Ascending aorta (tissue), 2 donors: ENCODE measurements at regions not wholly inside any gene's neighbourhood (a gene's known extent, or its start where the extent isn't known, plus 50 kb on each side); places are given as distances from the start of the nearest gene placed in this dataset.

Experiments used
- DNase-seq, 2 donors: peaks; one replicate each; pipeline ENCODE4 v3.0.0-alpha.2; 2019; ENCODE audit warnings: low spot score in 2 of 2
- H3K27ac ChIP-seq, 2 donors: fragments of 200-600 bp; sonication (generic); one replicate each; pipeline ENCODE4 v1.5.1; 2016 to 2017; ENCODE audit warnings: mild to moderate bottlenecking in 1 of 2
- H3K27me3 ChIP-seq: fragments of 200-600 bp; sonication (generic); one replicate; pipeline ENCODE4 v1.5.1; 2017
- H3K36me3 ChIP-seq, 2 donors: fragments of 200-600 bp; sonication (generic); one replicate each; pipeline ENCODE4 v1.5.1; 2016
- H3K4me1 ChIP-seq, 2 donors: fragments of 200-600 bp; sonication (generic); one replicate each; pipeline ENCODE4 v1.5.1; 2016 to 2017; ENCODE audit warnings: mild to moderate bottlenecking in 1 of 2
- H3K4me3 ChIP-seq, 2 donors: fragments of 200-600 bp; sonication (generic); one replicate each; pipeline ENCODE4 v1.5.1; 2016 to 2017; ENCODE audit warnings: mild to moderate bottlenecking in 1 of 2
- H3K9me3 ChIP-seq, 2 donors: fragments of 200-600 bp; sonication (generic); one replicate each; pipeline ENCODE4 v1.5.1; 2016
- CTCF ChIP-seq, 3 experiments: fragments of 200-600 bp in 2 of 3; fragments of 450-650 bp in 1 of 3; sonication (generic) in 2 of 3; IDR thresholded peaks; one replicate each; pipeline ENCODE4 v1.5.1; 2016 to 2019; ENCODE audit warnings: antibody characterized with exemption in 3 of 3, mild to moderate bottlenecking in 1 of 3, moderate library complexity in 1 of 3
- intact Hi-C: fragments of 100-400 bp; cut with DNase I; formaldehyde crosslinking; loops from one replicate; pipeline ENCODE4 v1.15.1; 2023

GRCh38 chr7:136163340-136163801 is 186.2 kb upstream of the MTPN start:
- Histone ChIP-seq H3K27ac (no peak overlapping the region), H3K4me3 (no peak overlapping the region), H3K36me3 (no peaks in the 10 kb centered on the region), H3K4me1 (no peaks in the 10 kb centered on the region), H3K9me3 (no peaks in the 10 kb centered on the region), H3K27me3 (no peaks in the 10 kb centered on the region)
- intact Hi-C loops = no loop called here
- DNase-seq = no peak
- no peak for TF ChIP-seq CTCF (IDR thresholded peaks at IDR 0.05)

GRCh38 chr7:136150311-136150710 is 173.2 kb upstream of the MTPN start:
- Histone ChIP-seq H3K4me3 (no peak overlapping the region), H3K9me3 (no peaks in the 10 kb centered on the region), H3K27me3 (no peaks in the 10 kb centered on the region), H3K36me3 (no peaks in the 10 kb centered on the region), H3K4me1 (no peaks in the 10 kb centered on the region), H3K27ac (no peak overlapping the region)
- TF ChIP-seq CTCF (IDR thresholded peaks at IDR 0.05) = no peak
- no peak for DNase-seq
- intact Hi-C loops = no loop called here

- no peak for DNase-seq
- Histone ChIP-seq H3K27me3 (no peaks in the 10 kb centered on the region), H3K9me3 (no peaks in the 10 kb centered on the region), H3K27ac (no peak overlapping the region), H3K4me3 (no peak overlapping the region), H3K36me3 (no peaks in the 10 kb centered on the region), H3K4me1 (no peaks in the 10 kb centered on the region)
- no peak for TF ChIP-seq CTCF (IDR thresholded peaks at IDR 0.05)
- intact Hi-C loops = no loop called here
Measured at GRCh38 chr7:136148920-136149319, 171.8 kb upstream of the MTPN start.

GRCh38 chr7:136146925-136147324 is 169.8 kb upstream of the MTPN start:
- H3K9me3 ChIP-seq = no peaks in the 10 kb centered on the region
- no peaks in the 10 kb centered on the region for H3K27me3 ChIP-seq
- TF ChIP-seq CTCF (IDR thresholded peaks at IDR 0.05) = no peak
- H3K27ac ChIP-seq = no peak overlapping the region
- H3K4me1 ChIP-seq = no peaks in the 10 kb centered on the region
- no peak for DNase-seq
- no peaks in the 10 kb centered on the region for H3K36me3 ChIP-seq
- no peak overlapping the region for H3K4me3 ChIP-seq
- intact Hi-C loops = no loop called here

GRCh38 chr7:136144182-136144581 is 167.0 kb upstream of the MTPN start:
- H3K27ac ChIP-seq = no peak overlapping the region

More at GRCh38 chr7:136144182-136144581, 167.0 kb upstream of the MTPN start:
- no peaks in the 10 kb centered on the region for H3K9me3 ChIP-seq
- intact Hi-C loops = no loop called here
- no peak overlapping the region for H3K4me3 ChIP-seq
- TF ChIP-seq CTCF (IDR thresholded peaks at IDR 0.05) = no peak
- no peaks in the 10 kb centered on the region for H3K27me3 ChIP-seq
- no peaks in the 10 kb centered on the region for H3K4me1 ChIP-seq
- no peaks in the 10 kb centered on the region for H3K36me3 ChIP-seq
- no peak for DNase-seq
